ENCODE measurements at regions not wholly inside any gene's neighbourhood (a gene's known extent, or its start where the extent isn't known, plus 50 kb on each side); places are given as distances from the start of the nearest gene placed in this dataset.
"Not testable (repeated sequence)": the region's sequence is repeated elsewhere in the genome, so short reads cannot be mapped to it uniquely, and the experiment has no call there.

DNA sequence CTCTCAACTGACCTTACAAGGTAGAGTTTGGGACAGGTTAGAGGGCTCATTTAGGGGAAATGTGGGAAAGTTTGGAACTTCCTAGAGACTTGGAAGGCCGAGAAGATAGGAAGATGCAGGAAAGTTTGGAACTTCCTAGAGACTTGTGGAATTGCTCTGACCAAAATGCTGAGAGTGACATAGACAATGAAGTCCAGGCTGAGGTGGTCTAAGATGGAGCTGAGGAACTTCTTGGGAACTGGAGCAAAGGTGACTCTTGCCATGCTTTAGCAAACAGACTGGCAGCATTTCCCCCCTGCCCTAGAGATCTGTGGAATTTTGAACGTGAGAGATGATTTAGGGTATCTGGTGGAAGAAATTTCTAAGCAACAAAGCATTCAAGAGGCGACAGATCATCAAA, 258.9 kb upstream of the GULP1 start:
- TF ChIP-seq CTCF (IDR thresholded peaks at IDR 0.05; ENCODE audit: control insufficient read depth, insufficient read depth, low read depth, low read length, missing control alignments) = no peak
- no peak for DNase-seq (ENCODE audit: low read depth)
- H3K4me3 ChIP-seq (ENCODE audit: control insufficient read depth, low read depth, low read length) = no peak overlapping the region

- not testable (repeated sequence) for H3K4me3 ChIP-seq (ENCODE audit: control insufficient read depth, low read depth, low read length); DNase-seq (ENCODE audit: low read depth)
These were observed 258.4 kb upstream of the GULP1 start for GRCh38 chr2:188033240-188033639.

- not testable (repeated sequence) for DNase-seq (ENCODE audit: low read depth); H3K4me3 ChIP-seq (ENCODE audit: control insufficient read depth, low read depth, low read length)
These were observed 257.6 kb upstream of the GULP1 start for GRCh38 chr2:188034102-188034501.

DNA sequence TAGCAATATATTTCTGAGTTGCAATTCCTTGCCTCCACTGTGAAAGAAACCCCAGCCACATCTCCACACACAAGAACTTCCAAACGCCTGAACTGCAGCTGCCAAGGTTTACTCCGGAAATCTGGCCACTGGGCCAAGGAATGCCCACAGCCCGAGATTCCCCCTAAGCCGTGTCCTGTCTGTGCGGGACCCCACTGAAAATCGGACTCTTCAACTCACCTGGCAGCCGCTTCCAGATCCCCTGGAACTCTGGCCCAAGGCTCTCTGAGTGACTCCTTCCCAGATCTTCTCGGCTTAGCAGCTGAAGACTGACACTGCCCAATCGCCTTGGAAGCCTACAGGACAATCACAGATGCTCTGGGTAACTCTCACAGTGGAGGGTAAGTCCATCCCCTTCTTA, 256.3 kb upstream of the GULP1 start:
- not testable (repeated sequence) for H3K4me3 ChIP-seq (ENCODE audit: control insufficient read depth, low read depth, low read length); DNase-seq (ENCODE audit: low read depth)

DNA sequence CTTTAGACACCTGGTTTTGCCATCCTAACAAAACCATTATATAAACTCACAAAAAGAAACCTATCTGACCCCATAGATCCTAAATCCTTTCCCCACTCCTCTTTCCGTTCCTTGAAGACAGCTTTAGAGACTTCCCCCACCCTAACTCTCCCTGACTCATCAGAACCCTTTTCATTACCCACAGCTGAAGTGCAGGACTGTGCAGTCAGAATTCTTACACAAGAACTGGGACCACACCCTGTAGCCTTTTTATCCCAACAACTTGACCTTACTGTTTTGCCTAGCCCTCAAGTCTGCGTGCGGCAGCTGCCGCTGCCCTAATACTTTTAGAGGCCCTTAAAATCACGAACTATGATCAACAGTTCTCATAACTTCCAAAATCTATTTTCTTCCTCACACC, 254.9 kb upstream of the GULP1 start:
- not testable (repeated sequence) for DNase-seq (ENCODE audit: low read depth); H3K4me3 ChIP-seq (ENCODE audit: control insufficient read depth, low read depth, low read length)

DNA sequence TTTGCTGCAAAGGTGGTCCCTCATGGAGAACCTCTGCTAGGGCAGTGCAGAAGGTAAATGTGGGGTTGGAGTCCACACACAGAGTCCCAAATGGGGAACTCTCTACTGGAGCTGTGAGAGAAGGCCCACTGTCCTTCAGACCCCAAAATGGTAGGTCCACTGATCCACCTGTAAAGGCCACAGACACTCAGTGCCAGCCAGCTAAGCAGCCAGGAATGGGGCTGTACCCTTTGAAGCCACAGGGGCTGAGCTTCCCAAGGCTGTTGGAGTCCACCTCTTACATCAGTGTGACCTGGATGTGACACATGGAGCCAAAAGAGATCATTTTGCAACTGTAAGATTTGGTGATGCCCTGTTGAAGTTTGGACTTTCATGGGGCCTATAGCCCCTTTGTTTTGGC, 252.4 kb upstream of the GULP1 start:
- no peak for DNase-seq (ENCODE audit: low read depth)
- TF ChIP-seq CTCF (IDR thresholded peaks at IDR 0.05; ENCODE audit: control insufficient read depth, insufficient read depth, low read depth, low read length, missing control alignments) = no peak
- H3K4me3 ChIP-seq (ENCODE audit: control insufficient read depth, low read depth, low read length) = no peak overlapping the region

- H3K4me3 ChIP-seq (ENCODE audit: control insufficient read depth, low read depth, low read length) = no peak overlapping the region
- no peak for TF ChIP-seq CTCF (IDR thresholded peaks at IDR 0.05; ENCODE audit: control insufficient read depth, insufficient read depth, low read depth, low read length, missing control alignments)
- no peak for DNase-seq (ENCODE audit: low read depth)
These were observed 249.3 kb upstream of the GULP1 start for GRCh38 chr2:188042412-188042811.

DNA sequence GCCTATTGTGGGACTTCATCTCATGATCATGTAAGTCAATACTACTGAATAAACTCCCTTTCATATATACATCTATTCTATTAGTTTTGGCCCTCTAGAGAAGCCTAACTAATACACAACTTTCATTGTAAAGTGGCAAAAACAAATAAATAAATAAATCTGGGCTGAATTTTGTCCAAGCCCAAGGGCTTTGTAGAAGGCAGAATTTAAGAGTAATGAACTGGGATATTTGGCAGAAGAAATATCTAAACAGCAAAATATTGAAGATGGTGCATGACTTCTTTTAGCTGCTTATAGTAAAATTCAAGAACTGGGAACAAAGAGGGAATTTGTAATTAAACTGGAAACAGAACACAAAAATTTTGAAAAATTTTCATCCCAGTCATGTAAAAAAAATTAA, 246.7 kb upstream of the GULP1 start:
- H3K4me3 ChIP-seq (ENCODE audit: control insufficient read depth, low read depth, low read length) = no peak overlapping the region

DNA sequence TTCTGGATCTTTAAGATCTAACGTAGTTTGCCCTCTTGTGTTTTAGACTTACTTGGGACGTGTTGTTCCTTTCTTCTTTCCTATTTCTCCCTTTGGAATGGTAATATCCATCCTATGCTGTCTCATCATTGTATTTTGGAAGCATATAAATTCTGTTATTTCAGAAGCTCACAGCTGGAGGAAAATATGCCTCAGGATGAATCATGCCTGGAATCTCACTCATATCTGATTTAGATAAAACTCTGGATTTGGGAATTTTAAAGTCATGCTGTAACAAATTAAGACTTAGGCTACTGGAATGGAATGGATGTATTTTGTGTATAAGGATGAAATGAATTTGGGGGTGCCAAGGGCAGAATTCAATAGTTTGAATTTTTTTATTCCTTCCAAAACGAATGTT, 245.2 kb upstream of the GULP1 start:
- TF ChIP-seq CTCF (IDR thresholded peaks at IDR 0.05; ENCODE audit: control insufficient read depth, insufficient read depth, low read depth, low read length, missing control alignments) = no peak
- no peak overlapping the region for H3K4me3 ChIP-seq (ENCODE audit: control insufficient read depth, low read depth, low read length)
- DNase-seq (ENCODE audit: low read depth) = no peak

More for the DNA sequence above, 246.7 kb upstream of the GULP1 start:
- no peak for DNase-seq (ENCODE audit: low read depth)
- no peak for TF ChIP-seq CTCF (IDR thresholded peaks at IDR 0.05; ENCODE audit: control insufficient read depth, insufficient read depth, low read depth, low read length, missing control alignments)
